GM18519 (cell line): ENCODE measurements at regions not wholly inside any gene's neighbourhood (a gene's known extent, or its start where the extent isn't known, plus 50 kb on each side); places are given as distances from the start of the nearest gene placed in this dataset.

Experiments used
- ATAC-seq: cut with Tn5 transposase; IDR thresholded peaks from one replicate; pipeline ENCODE4 v1.9.1; 2021; ENCODE audit warnings: mild to moderate bottlenecking, moderate library complexity; ENCODE audit not compliant: unreplicated experiment, low FRiP score

- no peak for ATAC-seq
Observed at GRCh38 chr18:42586601-42587000, 528.9 kb downstream of the RIT2 start.

- ATAC-seq = no peak
Observed at GRCh38 chr18:42588786-42589185, 526.7 kb downstream of the RIT2 start.

DNA sequence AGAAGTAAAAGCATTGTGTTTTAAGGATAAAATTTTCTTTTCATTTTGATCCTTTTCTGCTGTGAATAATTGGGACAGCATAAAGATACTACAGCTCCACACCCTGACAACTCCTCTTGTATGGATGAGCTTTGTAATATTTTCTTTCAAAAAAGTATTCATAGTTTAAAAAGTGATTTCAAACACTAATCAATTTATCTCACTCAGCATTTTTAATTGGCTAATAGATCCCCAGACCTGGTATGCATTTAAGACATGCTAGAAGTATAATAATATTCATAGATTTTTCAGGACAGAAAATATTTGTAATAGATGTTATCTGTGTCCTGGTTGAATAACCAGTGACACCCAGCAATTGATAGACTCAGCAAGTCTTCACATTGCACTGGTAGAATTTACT, 510.7 kb downstream of the RIT2 start:
- no peak for ATAC-seq

GRCh38 chr18:42606886-42607495, 508.5 kb downstream of the RIT2 start:
- no peak for ATAC-seq

DNA sequence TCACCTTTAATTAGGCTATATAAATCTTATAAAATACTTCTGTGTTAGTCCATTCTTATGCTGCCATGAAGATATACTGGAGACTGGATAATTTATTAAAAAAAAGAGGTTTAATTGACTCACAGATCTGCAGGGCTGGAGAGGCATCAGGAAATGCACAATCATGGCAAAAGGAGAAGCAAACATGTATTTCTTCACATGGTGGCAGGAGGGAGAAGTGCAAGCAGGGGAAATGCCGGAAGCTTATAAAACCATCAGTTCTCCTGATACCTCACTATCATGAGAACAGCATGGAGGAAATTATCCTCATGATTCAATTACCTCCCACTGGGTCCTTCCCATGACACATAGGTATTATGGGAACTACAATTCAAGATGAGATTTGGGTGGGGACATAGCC, 504.4 kb downstream of the RIT2 start:
- no peak for ATAC-seq

GRCh38 chr18:42614619-42615293, 500.7 kb downstream of the RIT2 start:
- ATAC-seq = no peak

DNA sequence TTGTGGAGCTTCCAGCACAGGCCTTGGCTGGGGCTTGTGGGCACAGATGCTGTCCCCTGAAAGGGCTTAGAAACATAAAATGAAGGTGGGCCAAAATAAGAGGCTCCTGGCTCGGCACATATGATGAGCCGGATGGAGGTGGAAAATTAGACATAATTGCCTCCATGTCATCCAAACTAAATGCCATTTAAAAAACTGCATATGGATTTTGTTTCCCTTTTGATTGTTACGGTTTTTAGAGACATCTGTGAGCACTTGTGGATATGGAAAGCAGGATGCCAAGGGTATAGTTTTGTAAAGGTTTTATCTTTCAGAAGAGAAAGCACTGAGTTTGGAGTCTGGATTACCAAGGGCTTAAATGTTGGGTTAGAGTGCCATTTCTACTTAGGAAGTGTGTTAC, 498.3 kb downstream of the RIT2 start:
- ATAC-seq = no peak

DNA sequence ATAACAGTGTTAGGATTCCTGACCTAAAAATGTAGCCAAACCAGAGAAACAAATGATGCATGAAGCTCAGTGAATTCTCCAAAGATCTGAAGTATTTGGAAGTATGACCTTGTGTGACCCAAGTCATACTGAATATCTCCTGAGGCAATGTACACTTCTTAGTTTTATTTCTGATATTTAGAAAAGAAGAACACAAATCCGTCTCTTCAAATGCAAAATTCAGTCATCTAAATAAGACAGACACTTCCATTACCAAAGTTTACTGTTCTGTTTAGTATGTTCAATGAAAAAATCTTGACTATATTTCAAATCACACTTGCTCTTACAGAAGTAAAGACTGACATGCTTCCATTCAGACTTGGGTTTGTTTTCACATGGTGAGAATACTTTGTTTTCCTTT, 495.7 kb downstream of the RIT2 start:
- ATAC-seq = no peak

- ATAC-seq = no peak
Observed at GRCh38 chr18:42620657-42621056, 494.8 kb downstream of the RIT2 start.

GRCh38 chr18:42623935-42624334, 491.6 kb downstream of the RIT2 start:
- no peak for ATAC-seq

GRCh38 chr18:42632801-42633200, 482.7 kb downstream of the RIT2 start:
- no peak for ATAC-seq

DNA sequence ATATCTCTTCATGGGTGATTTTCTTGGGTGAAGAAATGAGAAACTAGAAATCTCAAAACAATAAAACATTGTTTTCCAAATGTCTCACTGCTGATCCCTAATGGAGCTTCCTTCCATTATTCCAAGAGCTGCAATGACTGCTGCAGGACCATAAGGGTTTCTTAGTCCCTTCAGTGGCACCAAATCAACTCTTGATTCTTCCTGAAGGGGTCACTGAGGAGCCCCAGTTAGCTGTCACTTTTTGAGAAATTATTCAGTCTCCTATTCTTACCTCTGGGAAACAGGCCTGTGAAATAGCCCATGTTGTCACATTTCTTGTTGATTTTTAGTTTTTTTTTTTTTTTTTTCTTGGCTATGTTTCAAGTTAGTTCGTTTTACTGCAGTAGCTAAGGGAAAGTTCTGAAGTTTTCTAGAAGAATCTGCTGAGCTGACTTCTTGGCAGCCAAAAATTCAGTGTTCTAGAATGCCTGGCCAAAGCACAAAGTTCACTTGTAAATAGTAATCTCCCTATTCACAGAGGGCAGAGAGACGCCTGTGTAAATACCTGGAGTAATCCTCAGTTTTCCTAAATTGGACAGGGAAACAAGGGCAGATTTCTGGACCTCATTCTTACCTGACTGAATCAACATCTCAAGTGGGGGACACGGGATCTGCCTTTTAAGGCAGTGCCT, 480.0 kb downstream of the RIT2 start:
- no peak for ATAC-seq

DNA sequence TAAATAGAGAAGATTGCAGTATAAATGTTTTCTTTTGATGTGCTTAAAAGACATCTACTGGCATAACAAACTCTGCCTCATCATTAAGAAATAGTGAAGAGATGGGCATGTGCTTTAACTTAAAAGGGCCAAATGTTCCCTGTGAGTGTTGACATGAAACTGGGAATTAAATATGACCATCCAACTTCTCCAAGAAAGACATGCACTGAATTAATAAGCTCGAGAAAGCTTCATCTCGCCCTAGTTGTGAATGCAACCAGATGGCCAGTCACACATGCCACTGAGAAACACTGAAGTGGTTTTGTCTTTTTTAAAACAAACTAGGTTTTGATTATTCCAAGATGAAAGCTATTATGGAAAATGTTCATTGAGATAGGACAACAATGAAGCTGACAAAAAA, 479.2 kb downstream of the RIT2 start:
- no peak for ATAC-seq

DNA sequence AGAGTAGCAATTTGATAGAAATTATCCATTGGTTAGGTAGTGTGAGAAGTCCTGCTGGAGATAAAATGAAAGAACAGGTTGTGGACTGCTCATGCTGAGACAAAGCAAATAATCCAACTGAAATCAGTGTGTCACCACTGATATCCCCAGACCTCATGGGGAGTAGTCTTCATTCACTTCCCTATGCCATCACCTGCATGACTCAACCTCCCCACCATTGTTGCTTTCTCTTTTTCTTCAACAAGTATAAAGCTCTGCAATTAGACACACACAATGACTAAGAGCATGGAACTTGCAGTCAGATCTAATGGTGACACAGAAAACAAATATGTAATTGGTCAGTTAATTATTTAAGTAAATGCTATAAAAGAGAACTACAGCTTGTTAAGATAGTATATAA, 475.3 kb downstream of the RIT2 start:
- ATAC-seq = no peak

GRCh38 chr18:42641996-42642395, 473.5 kb downstream of the RIT2 start:
- ATAC-seq = no peak

GRCh38 chr18:42644729-42645131, 470.8 kb downstream of the RIT2 start:
- ATAC-seq = no peak

GRCh38 chr18:42649331-42650035, 466.0 kb downstream of the RIT2 start:
- no peak for ATAC-seq

DNA sequence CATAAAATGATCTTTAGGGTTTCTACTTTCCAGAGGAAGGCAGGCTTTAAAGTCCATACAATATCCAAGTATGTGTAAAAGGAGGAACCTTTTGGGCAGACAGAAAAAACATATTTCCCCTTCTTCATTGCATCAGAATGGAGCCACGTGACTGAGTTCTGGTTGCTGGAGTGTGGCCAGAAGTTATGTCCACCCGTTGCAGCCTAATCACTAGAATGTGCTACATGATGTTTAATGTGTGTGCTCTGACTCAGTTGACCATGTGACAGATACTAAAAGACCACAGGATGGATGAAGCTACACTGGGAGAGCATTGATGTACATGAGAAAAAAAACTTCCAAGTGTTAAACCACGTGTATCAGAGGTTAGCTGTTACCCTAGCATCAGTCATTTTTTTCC, 460.9 kb downstream of the RIT2 start:
- no peak for ATAC-seq

DNA sequence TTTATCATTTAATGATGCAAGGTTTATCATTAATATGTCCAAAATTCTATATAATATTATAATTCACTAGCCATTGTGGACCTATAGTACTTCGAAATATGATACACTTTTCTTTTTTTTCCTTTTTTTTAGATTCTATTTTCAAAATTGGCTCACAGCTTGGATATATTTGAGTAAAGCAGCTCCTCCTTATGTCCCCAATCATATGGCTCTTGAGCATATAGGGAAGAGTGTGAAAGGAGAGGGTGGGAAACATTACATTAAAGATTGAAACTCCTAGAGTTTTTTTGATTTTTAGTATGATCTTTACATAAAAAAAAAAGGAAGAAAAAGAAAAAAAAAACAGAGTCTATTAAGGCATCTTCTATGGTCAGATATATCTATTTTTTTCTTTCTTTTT, 457.9 kb downstream of the RIT2 start:
- ATAC-seq = no peak

DNA sequence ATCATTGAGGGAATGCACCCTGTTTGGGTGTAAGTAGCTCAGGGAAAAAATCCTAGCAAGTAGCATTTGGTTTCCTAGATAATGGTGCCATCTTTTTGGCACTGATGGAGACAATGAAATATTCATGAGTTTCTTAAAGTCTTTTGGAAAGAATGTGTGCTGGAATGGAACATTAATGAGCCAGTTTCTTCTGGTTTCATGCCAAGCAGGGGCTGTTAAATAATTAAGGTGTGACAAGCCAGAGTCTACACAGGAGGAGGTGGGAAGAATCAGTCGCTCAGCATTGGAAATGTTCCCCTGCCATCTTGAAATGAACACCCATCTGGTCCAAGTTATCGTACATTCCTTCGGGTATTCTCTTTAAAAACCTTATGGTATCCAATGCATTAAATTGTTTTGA, 457.3 kb downstream of the RIT2 start:
- no peak for ATAC-seq

GRCh38 chr18:42659187-42659586, 456.3 kb downstream of the RIT2 start:
- no peak for ATAC-seq
